Calu3 (cell line): ENCODE measurements at regions not wholly inside any gene's neighbourhood (a gene's known extent, or its start where the extent isn't known, plus 50 kb on each side); places are given as distances from the start of the nearest gene placed in this dataset.
A peak's percentile ranks its signal among the peaks of the same experiment; 100 is the strongest.

ENCODE experiments used
- BruUV-seq: library from RNA; stranded (reverse); fragments of 400-500 nt; replicated peaks from 2 replicates; lab custom pipeline; 2021; lab: Mats Ljungman, UMichigan
- CTCF ChIA-PET: fragments of 300-600 bp; sonication (Branson Sonifier 250); formaldehyde crosslinking; loops from one replicate; lab custom pipeline; 2022; ENCODE audit warnings: antibody characterized with exemption; lab: Charles Lee
- DNase-seq: peaks from one replicate; pipeline ENCODE4 v3.0.0; 2022
- H3K27ac Mint-ChIP-seq: one replicate; pipeline ENCODE4 v1.8.0; 2022; ENCODE audit warnings: mixed read lengths; ENCODE audit not compliant: unreplicated experiment
- H3K27me3 Mint-ChIP-seq: one replicate; pipeline ENCODE4 v1.8.0; 2022; ENCODE audit warnings: mixed read lengths; ENCODE audit not compliant: unreplicated experiment
- H3K36me3 Mint-ChIP-seq: one replicate; pipeline ENCODE4 v1.8.0; 2022; ENCODE audit warnings: mild to moderate bottlenecking, moderate library complexity, mixed read lengths; ENCODE audit not compliant: insufficient read depth, unreplicated experiment
- H3K4me1 Mint-ChIP-seq: one replicate; pipeline ENCODE4 v1.8.0; 2022; ENCODE audit warnings: mild to moderate bottlenecking, low read depth, mixed read lengths; ENCODE audit not compliant: unreplicated experiment
- H3K4me3 Mint-ChIP-seq: one replicate; pipeline ENCODE4 v1.8.0; 2022; ENCODE audit warnings: mild to moderate bottlenecking, low read depth, moderate library complexity, mixed read lengths; ENCODE audit not compliant: unreplicated experiment
- H3K9me3 Mint-ChIP-seq: one replicate; pipeline ENCODE4 v1.8.0; 2022; ENCODE audit warnings: low read depth, mixed read lengths; ENCODE audit not compliant: unreplicated experiment
- intact Hi-C: fragments of 100-400 bp; cut with micrococcal nuclease; formaldehyde crosslinking; loops from one replicate; pipeline ENCODE4 v1.10.0; 2022; ENCODE audit not compliant: unreplicated experiment
- TF ChIP-seq, protein P1 (sequence below): fragments of 200-600 bp; IDR thresholded peaks from one replicate; pipeline ENCODE4 v1.8.0; 2022; ENCODE audit warnings: antibody characterized with exemption; ENCODE audit not compliant: unreplicated experiment

DNA sequence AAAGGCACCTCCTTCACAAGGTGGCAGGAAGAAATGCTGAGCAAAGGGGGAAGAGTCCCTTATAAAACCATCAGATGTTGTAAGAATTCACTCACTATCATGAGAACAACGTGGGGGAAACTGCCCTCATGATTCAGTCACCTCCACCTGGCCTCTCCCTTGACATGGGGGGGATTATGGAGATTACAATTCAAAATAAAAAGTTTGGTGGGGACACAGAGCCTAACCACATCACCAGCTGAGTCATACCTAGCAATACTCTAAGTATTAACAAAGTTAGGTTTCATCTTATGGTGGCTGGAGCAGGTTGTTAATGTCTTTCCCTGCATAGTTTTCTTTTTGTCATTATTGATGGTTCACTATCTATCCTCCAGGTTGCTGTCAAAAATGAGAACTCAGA is 113.2 kb upstream of the PPFIA2 start:
- TF ChIP-seq, protein P1, sequence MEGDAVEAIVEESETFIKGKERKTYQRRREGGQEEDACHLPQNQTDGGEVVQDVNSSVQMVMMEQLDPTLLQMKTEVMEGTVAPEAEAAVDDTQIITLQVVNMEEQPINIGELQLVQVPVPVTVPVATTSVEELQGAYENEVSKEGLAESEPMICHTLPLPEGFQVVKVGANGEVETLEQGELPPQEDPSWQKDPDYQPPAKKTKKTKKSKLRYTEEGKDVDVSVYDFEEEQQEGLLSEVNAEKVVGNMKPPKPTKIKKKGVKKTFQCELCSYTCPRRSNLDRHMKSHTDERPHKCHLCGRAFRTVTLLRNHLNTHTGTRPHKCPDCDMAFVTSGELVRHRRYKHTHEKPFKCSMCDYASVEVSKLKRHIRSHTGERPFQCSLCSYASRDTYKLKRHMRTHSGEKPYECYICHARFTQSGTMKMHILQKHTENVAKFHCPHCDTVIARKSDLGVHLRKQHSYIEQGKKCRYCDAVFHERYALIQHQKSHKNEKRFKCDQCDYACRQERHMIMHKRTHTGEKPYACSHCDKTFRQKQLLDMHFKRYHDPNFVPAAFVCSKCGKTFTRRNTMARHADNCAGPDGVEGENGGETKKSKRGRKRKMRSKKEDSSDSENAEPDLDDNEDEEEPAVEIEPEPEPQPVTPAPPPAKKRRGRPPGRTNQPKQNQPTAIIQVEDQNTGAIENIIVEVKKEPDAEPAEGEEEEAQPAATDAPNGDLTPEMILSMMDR: no peak
- H3K4me3 Mint-ChIP-seq: no peak overlapping the region
- BruUV-seq: no TSS peak
- no peaks in the 10 kb centered on the region for H3K27me3 Mint-ChIP-seq
- intact Hi-C loops: loop anchor here (5.0 to 10.0 kb wide), 3 partner anchors 90 to 232 kb away; no protein-coding TSS in a partner anchor
- DNase-seq: no peak
- CTCF ChIA-PET: no interaction called here
- peaks cover 29% of the 10 kb centered on the region for H3K4me1 Mint-ChIP-seq
- no peaks in the 10 kb centered on the region for H3K9me3 Mint-ChIP-seq
- peak overlapping the region; percentile 49 for H3K27ac Mint-ChIP-seq
- peaks cover 6% of the 10 kb centered on the region for H3K36me3 Mint-ChIP-seq

GRCh38 chr12:81866081-81866480 is 106.9 kb upstream of the PPFIA2 start:
- Mint-ChIP-seq H3K36me3 (no peaks in the 10 kb centered on the region), H3K27ac (no peak overlapping the region), H3K4me1 (peaks cover 14% of the 10 kb centered on the region), H3K4me3 (no peak overlapping the region), H3K9me3 (no peaks in the 10 kb centered on the region), H3K27me3 (no peaks in the 10 kb centered on the region)
- TF ChIP-seq, protein P1: no peak
- no TSS peak for BruUV-seq
- no peak for DNase-seq
- CTCF ChIA-PET: no interaction called here
- intact Hi-C loops: no loop called here

GRCh38 chr12:81863406-81863805 is 104.3 kb upstream of the PPFIA2 start:
- DNase-seq: no peak
- Mint-ChIP-seq H3K9me3 (no peaks in the 10 kb centered on the region), H3K27me3 (no peaks in the 10 kb centered on the region), H3K27ac (no peak overlapping the region), H3K4me3 (no peak overlapping the region), H3K4me1 (peaks cover 33% of the 10 kb centered on the region), H3K36me3 (no peaks in the 10 kb centered on the region)
- CTCF ChIA-PET: interaction anchor here (0.6 to 0.7 kb wide), 2 partner anchors 1294 to 1464 kb away, joined by 4 read pairs; no protein-coding TSS in a partner anchor
- BruUV-seq: no TSS peak
- intact Hi-C loops: no loop called here
- TF ChIP-seq, protein P1: no peak

GRCh38 chr12:81859521-81859920 is 100.4 kb upstream of the PPFIA2 start:
- BruUV-seq: no TSS peak
- TF ChIP-seq, protein P1: no peak
- intact Hi-C loops: no loop called here

More at GRCh38 chr12:81859521-81859920, 100.4 kb upstream of the PPFIA2 start:
- Mint-ChIP-seq H3K9me3 (peaks cover 5% of the 10 kb centered on the region), H3K4me3 (no peak overlapping the region), H3K36me3 (no peaks in the 10 kb centered on the region), H3K4me1 (peaks cover 19% of the 10 kb centered on the region), H3K27me3 (no peaks in the 10 kb centered on the region), H3K27ac (peak overlapping the region; percentile 14)
- DNase-seq: peak; percentile 38
- CTCF ChIA-PET: interaction anchor here (0.6 to 1.4 kb wide), 9 partner anchors 9 to 499 kb away, joined by 3 to 5 read pairs (median 3); partner anchors contain the start of genes CCDC59 and METTL25
